AG08396 (cell line): ENCODE measurements at regions not wholly inside any gene's neighbourhood (a gene's known extent, or its start where the extent isn't known, plus 50 kb on each side); places are given as distances from the start of the nearest gene placed in this dataset.

Experiments
- DNase-seq: peaks from one replicate; pipeline ENCODE4 v3.0.0; 2012; ENCODE audit warnings: low spot score, mixed read lengths

DNA sequence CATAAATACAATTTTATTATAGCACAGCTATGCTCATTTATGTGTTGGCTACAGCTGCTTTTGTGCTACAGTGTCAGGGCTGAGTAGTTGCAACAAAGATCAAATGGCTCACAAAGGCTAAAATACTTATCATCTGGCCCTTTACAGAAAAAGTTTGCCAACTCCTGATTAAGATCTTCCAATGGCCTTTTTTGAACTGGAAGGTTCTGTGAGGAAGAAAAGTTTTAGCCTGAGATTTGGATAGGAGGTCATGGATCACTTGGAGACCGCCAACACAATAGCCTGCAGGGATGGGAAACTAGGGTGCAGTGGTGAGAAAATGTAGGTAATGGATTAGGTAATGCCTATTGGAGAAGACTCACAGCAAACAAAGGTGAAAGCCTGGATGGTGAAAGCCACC lies 169.8 kb downstream of the NOC3L start:
- no peak for DNase-seq

DNA sequence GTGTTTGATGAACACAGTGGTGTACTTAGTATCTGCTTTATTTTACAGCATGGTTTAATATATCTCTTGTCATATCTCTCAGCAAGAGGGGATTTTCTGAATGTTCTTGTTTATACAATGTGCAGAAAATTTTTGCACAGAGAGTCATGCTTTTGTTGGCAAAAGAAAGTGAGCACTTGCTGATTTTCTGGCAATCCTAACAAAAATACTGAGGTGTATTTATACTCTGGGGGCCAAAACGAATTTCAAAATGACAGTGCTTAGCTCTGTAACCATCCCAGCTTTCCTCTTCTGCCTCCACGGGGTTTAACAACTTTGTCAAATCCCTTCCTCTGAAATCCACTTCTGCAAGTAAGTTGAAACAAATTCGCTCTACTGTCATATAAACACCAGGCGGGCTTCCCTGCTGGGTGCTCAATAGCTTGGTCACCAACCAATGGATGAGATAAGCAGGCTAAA lies 169.2 kb downstream of the NOC3L start:
- DNase-seq, result no peak

DNA sequence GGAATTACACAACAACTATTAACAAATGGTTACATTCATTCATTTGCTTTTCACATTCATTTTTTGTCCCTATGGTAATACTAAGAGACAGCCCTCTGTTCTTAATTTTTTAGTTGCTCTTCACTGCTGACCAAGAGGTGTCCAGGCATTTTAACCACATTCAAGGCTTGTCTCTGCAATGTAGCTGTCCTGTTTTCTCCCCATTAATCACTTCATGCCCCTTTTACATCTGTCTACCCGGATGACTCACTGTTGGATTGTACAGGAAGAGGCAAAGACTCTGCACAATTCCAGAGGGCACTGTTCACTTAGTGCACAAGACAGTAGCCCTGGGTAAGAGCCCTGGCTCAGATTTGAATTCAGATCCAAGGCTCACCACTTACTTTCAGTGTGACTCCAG lies 168.5 kb downstream of the NOC3L start:
- DNase-seq, result no peak

DNA sequence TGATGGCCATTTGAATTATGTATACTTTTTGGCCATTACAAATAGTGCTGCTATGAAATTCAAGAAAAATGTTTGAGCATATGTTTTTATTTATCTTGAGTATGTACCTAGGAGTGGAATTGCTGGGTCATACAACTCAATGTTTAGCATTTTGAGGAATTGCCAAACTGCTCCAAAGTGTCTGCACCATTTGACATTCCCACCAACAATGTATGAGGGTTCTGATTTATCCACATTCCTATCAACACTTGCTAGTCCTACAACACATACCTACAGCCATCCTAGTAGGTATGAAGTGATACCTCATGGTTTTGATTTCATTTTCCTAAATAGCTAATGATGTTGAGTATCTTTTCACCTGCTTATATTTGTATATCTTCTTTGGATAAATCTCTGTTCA lies 165.5 kb downstream of the NOC3L start:
- no peak for DNase-seq

DNA sequence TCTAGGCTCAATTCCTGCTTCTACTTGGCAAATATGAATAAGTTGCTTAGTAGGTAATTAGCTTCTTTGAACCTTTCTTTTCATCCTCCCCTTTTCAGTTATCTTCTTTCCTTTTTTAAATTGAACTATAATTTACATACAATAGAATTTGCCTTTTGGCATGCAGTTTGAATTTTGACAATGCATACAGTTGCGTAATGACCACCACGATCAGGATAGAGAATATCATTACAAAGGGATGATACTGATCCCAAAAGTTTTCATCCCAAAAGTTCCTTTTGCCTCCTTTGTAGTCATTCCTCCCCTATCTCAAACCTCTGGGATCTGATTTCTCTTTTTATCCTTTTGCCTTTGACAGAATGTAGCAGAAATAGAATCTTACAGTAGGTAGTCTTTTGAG lies 164.4 kb downstream of the NOC3L start:
- DNase-seq, result no peak

DNA sequence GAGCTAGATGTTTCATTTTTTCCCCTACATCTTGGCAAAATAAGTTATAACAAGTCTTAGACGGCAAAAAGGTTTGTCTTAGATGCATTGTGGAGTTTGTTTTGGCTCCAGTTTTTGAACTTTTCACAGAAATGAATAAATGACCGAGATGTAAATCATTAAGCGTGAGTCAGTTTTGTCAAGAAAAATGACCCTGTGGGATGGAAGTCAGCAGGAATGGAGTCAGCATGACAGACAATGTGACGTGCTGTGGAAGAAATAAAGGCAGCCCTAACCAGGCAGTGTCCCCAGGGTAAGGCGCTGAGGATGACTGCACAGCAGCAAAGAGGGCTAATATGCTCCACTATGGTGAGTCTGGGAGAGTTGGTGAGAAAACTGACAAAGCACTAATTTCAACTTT lies 163.2 kb downstream of the NOC3L start:
- no peak for DNase-seq

DNA sequence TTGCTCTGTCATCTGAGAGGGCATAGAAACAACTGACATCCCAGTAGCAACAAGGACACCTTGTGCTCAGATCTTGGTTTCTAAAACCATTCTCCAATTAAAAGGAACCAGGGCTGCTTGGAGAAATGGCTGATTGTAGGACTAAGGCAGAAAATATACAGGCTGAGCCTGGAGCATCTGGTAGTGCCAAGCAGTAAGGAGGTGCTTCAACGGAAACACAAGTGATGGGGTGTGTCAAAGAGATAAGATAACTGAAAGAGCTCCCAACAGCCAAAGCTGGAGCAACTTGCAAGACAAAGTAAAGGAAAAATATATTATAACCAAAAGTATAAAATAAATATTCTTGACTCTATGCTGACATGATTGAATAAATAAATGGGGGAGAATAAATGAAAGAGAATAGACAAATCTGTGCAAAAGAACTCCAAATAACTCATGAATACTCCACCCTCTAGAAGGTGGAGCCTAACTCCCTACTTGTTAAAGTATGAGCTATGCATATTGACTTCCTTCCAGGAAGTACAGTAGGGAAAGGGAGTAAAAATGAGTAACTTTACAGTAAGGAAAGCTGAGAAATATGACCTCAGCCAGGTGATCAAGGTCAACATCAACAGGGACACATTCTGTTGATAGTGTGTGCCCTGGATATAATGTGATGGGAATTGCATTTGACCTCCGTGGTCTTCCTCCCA lies 162.4 kb downstream of the NOC3L start:
- no peak for DNase-seq

DNA sequence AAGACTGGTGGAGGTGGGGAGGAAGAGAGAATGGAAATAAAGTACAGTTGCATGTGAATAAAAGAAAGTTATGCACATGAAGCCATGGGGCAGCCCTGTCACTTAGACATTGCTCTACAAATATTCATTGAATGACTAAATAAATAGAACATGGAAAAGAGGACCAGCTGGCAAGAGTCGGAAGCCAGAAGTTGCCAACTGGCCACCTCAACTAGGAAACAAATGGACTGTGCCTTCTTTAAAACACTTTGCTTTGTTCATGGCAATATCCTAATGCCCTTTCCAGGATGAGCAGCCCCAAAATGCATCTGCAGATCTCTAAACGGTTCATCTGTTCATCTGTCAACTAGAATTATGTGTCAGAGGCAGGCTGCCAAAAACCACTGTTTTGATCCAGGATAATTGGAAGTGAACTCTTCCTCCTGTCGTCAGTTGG lies 157.3 kb downstream of the NOC3L start:
- DNase-seq, result no peak

DNA sequence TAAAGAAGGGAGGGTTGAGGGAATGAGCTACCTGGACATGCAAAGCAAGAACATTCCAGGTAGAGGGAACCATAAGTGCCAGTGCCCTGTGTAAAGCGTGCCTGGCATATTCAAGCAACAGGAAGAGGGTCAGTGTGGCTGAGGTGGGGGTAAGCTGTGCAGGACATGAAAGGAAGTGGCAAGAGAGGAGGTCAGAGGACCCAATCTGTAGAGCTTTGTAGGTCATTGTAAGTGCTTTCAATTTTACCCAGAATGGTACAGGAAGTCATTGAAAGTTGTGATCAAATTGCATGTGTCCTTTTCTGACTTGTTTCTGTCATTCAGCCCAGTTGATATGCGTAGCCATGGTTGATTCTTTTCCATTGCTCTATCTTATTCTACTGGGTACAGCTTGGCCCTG lies 156.6 kb downstream of the NOC3L start:
- no peak for DNase-seq

DNA sequence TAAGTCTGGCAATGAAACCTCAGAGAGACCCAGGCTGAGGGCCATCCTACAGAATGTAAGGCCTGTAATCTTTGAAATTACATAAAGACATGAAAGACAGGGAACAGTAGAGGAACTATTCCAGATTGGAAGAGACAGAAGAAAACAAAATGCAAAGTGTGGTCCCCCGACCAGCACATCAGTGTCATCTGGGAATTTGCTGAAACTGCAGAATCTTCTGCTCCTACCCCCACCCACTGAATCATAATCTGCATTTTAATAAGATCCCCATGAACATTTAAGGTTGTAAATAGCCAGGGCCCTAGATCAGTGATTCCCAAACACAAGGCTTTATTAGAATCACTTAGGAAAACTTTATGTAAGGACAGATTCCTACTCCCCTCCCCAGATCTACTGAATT lies 154.4 kb downstream of the NOC3L start:
- no peak for DNase-seq

DNA sequence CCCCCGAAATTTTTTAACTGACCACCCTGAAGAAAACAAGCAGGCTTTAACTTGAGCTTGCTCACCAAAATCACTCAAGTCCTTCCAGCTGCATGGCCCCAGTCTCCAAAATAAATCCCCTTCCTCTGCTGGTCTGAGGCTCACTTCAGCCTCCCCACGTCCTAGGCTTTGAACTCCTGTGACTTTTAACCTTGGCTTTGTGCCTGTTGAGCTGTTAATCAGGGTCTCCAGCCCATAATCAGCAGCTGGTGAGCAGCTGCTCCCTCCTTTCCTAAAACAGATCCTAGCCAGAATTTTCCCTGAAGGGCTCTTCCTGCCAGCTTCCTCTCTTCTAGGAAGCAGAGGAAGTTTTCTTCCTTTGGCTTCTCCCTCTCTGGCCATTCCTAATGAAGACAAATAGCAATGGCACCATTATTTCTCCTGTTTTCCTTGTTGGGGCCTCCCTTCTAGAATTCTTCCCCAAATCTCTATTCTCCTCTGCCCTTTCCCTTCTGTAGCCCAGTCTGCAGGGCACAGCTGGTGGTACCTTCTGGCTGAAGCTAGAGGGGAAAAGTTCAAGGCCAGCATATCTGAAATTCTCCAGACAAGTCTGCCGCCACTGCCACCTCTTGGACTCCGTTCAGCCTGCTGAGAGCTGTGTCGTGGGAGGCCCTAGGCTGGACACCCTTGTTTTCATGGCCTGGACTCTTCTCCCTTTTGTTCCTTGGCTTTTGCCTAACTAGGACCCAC lies 152.1 kb downstream of the NOC3L start:
- no peak for DNase-seq

DNA sequence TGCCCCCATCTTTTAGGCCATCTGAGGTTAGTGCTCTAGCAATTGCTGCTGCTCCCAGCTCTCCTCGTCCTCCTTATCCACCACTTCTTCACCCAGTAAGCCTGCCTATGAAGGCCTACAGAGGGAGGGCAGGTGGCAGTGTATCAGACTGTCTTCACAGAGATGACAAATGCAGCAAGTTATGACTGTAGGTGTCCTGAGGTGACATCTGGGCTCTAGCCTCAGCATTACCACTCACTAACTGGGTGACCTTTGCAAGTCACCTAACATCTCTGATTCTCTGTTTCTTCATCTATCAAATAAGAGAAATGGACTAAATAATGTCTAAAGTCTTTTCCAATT lies 151.6 kb downstream of the NOC3L start:
- no peak for DNase-seq

DNA sequence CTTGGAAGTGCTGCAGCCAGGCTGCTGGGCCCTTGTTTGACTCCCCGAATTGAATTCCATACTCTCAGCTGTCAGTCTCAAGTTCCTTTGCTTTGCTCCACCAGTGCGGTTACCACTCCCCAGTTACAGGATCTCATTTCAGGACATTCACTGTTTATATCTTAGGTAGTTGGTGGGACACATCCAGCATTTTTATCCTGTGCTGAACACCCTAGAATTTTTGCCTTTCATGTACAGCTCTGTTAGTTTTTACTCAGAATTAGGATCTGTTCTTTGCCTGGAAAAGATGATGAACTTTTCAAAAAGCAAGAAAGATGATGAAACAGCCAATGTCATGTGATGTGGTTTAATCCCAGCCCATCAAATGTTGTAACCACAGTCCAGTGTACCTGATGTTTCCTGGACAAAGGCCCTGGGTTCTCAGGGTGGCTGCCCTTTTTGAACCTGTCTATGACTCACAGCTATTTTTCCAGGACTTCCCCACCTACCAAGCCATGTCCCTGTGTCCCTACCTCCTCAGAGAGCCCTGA lies 149.7 kb downstream of the NOC3L start:
- no peak for DNase-seq

DNA sequence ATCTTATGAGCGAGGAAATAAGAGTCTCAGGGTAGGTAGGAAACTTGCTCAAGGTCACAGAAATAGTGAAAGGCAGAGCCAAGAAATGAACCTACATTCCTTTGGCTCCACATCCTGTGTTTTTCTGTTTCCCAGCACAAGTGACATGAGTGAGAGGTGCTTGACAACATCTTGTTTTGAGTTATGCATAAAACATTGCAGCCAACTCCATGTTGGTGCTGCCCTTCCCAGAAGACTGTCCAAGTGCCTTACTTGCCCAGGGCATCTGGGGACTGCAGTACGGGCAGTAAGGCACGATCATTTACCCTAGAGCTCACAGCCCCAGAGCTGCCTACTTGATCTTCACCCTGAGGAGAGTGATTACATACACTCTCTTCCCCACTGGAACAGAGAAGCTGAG lies 148.8 kb downstream of the NOC3L start:
- DNase-seq, result no peak

DNA sequence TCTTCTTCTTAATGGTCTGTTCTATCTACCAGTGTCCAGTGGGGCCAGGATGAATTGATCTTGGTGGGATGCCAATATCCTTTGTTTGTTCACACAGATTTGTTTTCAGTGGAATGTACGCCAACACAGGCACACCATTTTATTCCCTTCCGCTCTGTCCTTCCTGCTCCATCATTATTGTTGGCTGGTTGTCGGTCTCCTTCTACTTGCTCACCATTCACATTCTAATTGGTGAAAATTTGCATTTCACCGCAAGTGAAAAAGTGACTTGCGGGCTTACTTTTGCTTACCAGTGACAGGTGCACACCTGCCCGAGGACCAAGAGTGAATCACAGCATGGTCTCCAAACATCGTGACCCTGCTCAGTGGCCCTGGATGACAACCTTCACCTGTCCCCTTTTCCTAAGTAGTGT lies 148.3 kb downstream of the NOC3L start:
- DNase-seq, result no peak

DNA sequence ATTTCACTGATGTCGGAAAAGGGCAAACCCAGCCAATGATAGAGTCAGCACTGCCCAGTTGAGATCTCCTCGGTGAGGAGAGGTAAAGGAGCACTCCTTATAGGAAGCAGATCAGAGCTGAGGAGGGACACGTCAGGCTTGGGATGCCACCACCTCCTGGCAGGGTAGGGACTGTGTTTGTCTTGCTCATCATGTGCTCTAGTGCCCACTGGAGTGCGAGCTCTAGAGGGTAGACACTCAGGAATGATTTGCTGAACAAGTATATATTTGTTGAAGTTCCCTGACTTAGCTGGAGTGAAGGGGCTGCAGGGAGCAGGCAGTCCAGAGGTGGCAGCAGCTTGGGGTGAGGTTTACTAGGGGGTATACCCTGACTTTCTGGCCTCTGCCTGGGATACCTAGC lies 146.5 kb downstream of the NOC3L start:
- DNase-seq, result no peak

DNA sequence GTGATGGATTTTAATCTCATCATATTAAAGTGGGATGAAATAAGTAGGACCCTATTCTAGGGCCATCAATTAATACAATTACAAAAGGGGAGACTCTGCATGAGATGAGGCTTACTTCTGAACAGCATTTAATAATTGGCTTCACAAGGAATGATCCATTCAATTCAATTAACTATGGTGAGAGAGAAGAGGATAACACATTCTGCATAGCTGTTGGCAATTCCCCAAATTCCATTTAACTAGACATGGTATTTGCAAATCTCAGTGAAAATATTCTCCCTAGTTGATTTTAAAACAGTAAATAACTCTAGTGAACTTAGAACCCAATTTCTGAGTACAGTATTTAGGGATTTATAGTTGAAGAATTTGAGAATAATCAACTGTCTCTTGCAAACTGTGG lies 145.3 kb downstream of the NOC3L start:
- DNase-seq, result no peak

DNA sequence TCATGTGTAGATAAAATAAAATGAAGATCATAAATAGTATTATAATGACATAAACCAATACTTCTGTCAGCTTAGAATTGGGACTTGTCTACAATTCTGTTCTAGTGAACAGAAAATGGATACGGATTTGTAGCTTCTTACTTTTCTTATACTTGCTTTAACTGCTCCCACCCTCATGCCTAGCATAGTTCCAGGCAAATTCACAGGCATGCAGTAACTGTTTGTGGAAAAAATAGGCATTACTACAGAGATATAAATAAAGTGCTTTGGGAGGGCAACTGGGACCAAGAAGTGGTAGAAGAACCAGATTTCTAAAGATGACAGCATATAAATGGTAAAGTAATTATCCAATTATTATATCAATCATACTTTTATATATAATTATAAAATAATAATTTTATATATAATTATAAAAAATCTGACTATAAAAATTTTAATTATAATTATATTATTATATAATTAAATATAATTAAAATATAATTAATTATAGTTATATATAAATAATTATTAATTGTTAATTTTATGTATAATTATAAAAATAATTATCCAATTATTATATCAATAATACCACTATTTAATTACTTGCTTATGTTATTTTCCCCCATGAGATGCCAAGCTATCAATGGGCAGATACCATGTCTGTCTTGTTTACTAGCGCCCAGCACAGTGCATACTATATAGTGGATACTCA lies 144.1 kb downstream of the NOC3L start:
- DNase-seq, result peak; percentile 15

DNA sequence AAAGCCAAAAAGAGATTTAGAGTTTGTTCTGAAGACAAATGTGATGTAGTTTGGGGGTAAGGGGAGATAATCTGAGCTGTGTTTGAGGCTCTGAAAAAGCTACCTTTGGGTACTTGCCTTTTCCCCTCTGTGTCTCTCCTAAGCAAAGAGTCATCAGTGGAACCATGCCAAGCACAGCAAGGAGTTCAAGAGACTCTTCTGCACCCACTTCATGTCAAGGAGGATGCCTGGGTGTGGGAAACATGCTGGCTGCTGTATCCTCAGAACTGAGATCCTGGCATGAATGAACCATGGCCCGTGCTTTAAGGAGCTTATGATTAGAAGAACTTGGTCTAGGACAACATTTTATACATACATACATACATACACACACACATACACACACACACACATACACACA lies 142.9 kb downstream of the NOC3L start:
- DNase-seq, result no peak

DNA sequence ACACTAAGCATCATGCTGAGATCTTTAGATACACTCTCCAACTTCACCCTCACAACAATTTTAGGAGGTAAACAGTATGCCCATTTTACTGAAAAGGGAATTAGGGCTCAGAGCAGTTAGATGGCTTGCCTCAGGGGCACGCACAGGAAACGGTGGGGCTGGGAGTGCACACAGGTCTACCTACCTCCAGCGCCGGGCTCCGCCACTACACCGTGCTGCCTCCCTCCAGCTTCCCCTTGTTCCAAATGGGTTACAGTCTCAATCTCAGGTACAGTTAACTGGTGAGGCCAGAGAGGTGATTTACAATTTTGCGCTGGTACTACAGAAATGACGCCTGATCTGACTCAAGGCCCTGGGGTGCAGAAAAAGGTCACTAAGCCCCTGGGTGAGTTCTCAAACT lies 142.0 kb downstream of the NOC3L start:
- no peak for DNase-seq

DNA sequence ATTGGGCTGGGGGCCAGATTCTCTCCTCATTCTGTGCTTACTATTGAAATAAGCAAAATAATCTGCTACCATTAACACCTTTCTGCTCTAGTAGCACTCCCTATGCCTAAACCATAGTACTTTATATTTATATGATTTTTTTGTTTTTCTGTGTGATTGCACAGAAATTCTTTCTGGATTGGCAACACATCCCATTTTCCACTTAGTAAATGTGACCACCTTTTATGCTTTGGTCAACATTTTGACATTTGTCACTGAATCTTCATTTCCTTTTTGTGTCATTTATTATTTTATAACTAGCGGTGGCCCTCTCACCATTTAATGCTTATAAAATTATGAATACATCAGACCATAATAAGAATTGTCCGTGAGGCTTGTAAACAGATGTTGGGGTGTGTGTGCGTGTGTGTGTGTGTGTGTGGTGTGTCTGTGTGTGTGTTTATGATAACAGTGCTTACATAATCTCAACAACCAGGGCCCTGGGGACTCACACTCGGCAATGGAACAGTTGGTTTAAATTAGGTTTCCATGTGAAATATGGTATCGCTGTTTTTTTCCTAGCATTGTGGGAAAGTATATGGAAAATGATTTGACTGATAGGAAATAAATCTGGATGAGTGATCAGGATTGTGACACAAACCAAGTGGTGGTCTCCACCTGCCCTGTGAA lies 138.9 kb downstream of the NOC3L start:
- no peak for DNase-seq

DNA sequence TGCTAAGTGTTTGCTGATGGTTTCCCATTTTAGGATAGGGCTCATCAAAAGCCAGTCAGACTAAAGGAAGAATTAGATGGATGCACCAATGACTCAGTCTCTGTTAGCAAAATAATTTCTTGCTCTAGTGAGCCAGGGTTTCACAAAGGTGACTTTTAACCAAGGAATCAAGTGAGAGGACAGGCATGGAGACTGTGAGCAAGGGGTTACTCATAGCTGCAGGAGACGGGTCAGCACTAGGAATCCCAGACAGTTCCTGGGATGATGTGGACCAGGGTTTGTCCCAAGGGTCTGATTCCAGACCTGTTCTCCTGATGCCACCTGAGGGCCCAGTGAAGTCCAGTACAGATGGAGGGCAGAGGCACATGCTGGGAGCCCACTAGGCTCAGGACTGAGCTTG lies 138.1 kb downstream of the NOC3L start:
- peak; percentile 26 for DNase-seq

DNA sequence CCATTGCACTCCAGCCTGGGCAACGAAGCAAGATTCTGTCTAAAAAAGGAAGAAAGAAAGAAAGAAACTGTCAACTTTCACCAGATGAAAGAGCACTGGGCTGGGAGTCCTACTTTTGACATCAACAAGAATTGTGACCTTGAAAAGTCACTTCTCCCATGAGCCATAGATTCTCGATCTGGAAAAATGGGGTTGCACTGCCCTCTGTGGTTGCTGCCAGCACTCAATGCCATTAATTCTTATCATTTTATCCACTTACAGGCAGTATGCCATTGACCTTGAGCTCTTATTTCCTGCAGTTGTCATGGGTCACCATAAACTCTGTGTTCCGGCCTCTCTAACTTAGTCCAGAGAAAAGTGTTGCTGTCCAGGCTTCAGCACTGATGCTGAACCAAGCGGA lies 137.2 kb downstream of the NOC3L start:
- DNase-seq, result no peak
